GM12878 (cell line): ENCODE measurements at regions not wholly inside any gene's neighbourhood (a gene's known extent, or its start where the extent isn't known, plus 50 kb on each side); places are given as distances from the start of the nearest gene placed in this dataset.

Experiments used
- ATAC-seq: fragments of 200-7000 bp; cut with Tn5 transposase; 3 replicates; pipeline ENCODE4 v1.9.1; 2020; ENCODE audit warnings: mild to moderate bottlenecking, moderate library complexity
- BruUV-seq: library from RNA; stranded (reverse); fragments of 400-500 nt; replicated peaks from 2 replicates; lab custom pipeline; 2021; lab: Mats Ljungman, UMichigan
- CTCF ChIA-PET: fragments of 300-600 bp; sonication (Branson Sonifier 250); formaldehyde crosslinking; extraction: SDS; loops from one replicate; lab custom pipeline; 2021; ENCODE audit warnings: inconsistent platforms; lab: Yijun Ruan, JAX
- POLR2A ChIA-PET: fragments of 350-600 bp; formaldehyde crosslinking; extraction: SDS; loops from one replicate; lab custom pipeline; 2021; ENCODE audit warnings: inconsistent platforms; lab: Charles Lee
- RAD21 ChIA-PET: fragments of 300-600 bp; sonication (Branson Sonifier 250); formaldehyde crosslinking; loops from one replicate; lab custom pipeline; 2023; ENCODE audit warnings: antibody characterized with exemption; ENCODE audit not compliant: unreplicated experiment; lab: Charles Lee
- SMC1A ChIA-PET: fragments of 300-600 bp; sonication (Branson Sonifier 250); formaldehyde crosslinking; loops from one replicate; lab custom pipeline; 2023; ENCODE audit not compliant: unreplicated experiment, uncharacterized antibody; lab: Charles Lee
- DNase-seq: peaks from one replicate; pipeline ENCODE4 v3.0.0-alpha.2; 2011; ENCODE audit warnings: low read depth, low spot score
- FAIRE-seq: peaks from 3 replicates; lab custom pipeline; 2011; peaks lifted over from hg19 to GRCh38; lab: Jason Lieb, UNC
- H2AFZ ChIP-seq: 2 replicates; pipeline ENCODE4 v1.6.0; 2011; ENCODE audit warnings: low read depth, low read length, control low read depth; ENCODE audit not compliant: control insufficient read depth
- H3K27ac ChIP-seq: 2 replicates; pipeline ENCODE4 v1.5.1; 2011; ENCODE audit warnings: control low read depth; ENCODE audit not compliant: control insufficient read depth, insufficient read depth
- H3K27me3 ChIP-seq, 2 experiments: replicated peaks in 1 of 2; 2 replicates each; pipeline versions ENCODE4 v1.6.0 to v1.6.1; 2011; ENCODE audit warnings: low read length in 1 of 2; ENCODE audit not compliant: control insufficient read depth in 2 of 2, insufficient read depth in 2 of 2
- H3K36me3 ChIP-seq, 2 experiments: 2 replicates each; pipeline ENCODE4 v1.5.1; 2011; ENCODE audit warnings: low read length in 1 of 2; ENCODE audit not compliant: control insufficient read depth in 2 of 2, insufficient read depth in 2 of 2
- H3K4me1 ChIP-seq: 2 replicates; pipeline ENCODE4 v1.6.1; 2011; ENCODE audit warnings: mild to moderate bottlenecking, low read length, moderate library complexity, mixed read lengths; ENCODE audit not compliant: control insufficient read depth, insufficient read depth
- H3K4me2 ChIP-seq: 2 replicates; pipeline ENCODE4 v1.6.0; 2011; ENCODE audit warnings: control low read depth; ENCODE audit not compliant: control insufficient read depth, insufficient read depth
- H3K4me3 ChIP-seq: fragments of 200-600 bp; sonication (generic); 2 replicates; pipeline ENCODE4 v1.5.1; 2016
- H3K79me2 ChIP-seq: 2 replicates; pipeline ENCODE4 v1.6.0; 2011; ENCODE audit warnings: low read length; ENCODE audit not compliant: control insufficient read depth, insufficient read depth
- H3K9ac ChIP-seq: 2 replicates; pipeline ENCODE4 v1.8.0; 2011; ENCODE audit warnings: low read length, control low read depth, mixed read lengths; ENCODE audit not compliant: control insufficient read depth, insufficient read depth
- H3K9me3 ChIP-seq: replicated peaks from 3 replicates; pipeline ENCODE4 v1.5.1; 2011; ENCODE audit warnings: mild to moderate bottlenecking, low read length; ENCODE audit not compliant: control insufficient read depth, insufficient read depth
- H4K20me1 ChIP-seq: 2 replicates; pipeline ENCODE4 v1.6.0; 2011; ENCODE audit not compliant: control insufficient read depth, insufficient read depth
- CHD4 ChIP-seq: fragments of 200-600 bp; sonication (generic); IDR thresholded peaks from 2 replicates; pipeline ENCODE4 v1.6.1; 2016; ENCODE audit warnings: mild to moderate bottlenecking
- IKZF1 ChIP-seq: fragments of 450-650 bp; conservative IDR thresholded peaks from 2 replicates; pipeline ENCODE4 v1.6.1; 2017; ENCODE audit warnings: antibody characterized with exemption, mild to moderate bottlenecking
- IRF3 ChIP-seq: fragments of 450-650 bp; IDR thresholded peaks from 2 replicates; pipeline ENCODE4 v1.6.1; 2014; ENCODE audit warnings: mild to moderate bottlenecking
- KDM1A ChIP-seq: fragments of 200-600 bp; sonication (generic); IDR thresholded peaks from 2 replicates; pipeline ENCODE4 v1.6.1; 2016; ENCODE audit warnings: borderline replicate concordance
- PBX3 ChIP-seq: IDR thresholded peaks from 2 replicates; pipeline ENCODE4 v1.6.1; 2011; ENCODE audit warnings: mild to moderate bottlenecking, low read depth, low read length, moderate library complexity; ENCODE audit not compliant: insufficient replicate concordance
- PKNOX1 ChIP-seq: fragments of 450-650 bp; IDR thresholded peaks from 2 replicates; pipeline ENCODE4 v1.6.1; 2016; ENCODE audit warnings: mild to moderate bottlenecking
- POLR2AphosphoS2 ChIP-seq: IDR thresholded peaks from 2 replicates; pipeline ENCODE4 v1.6.1; 2011; ENCODE audit warnings: low read depth, mild to moderate bottlenecking, low read length, improper control_type of control experiment, moderate library complexity
- SIN3A ChIP-seq: IDR thresholded peaks from 2 replicates; pipeline ENCODE4 v1.6.1; 2012; ENCODE audit warnings: low read depth, low read length, improper control_type of control experiment
- SIX5 ChIP-seq: IDR thresholded peaks from 2 replicates; pipeline ENCODE4 v1.6.1; 2011; ENCODE audit warnings: mild to moderate bottlenecking, low read depth, low read length, moderate library complexity; ENCODE audit not compliant: severe bottlenecking
- SPI1 ChIP-seq: IDR thresholded peaks from 2 replicates; pipeline ENCODE4 v1.6.1; 2011; ENCODE audit warnings: low read depth, mild to moderate bottlenecking, low read length, moderate library complexity, borderline replicate concordance; ENCODE audit not compliant: insufficient read depth
- TAF1 ChIP-seq: IDR thresholded peaks from 2 replicates; pipeline ENCODE4 v1.6.1; 2011; ENCODE audit warnings: mild to moderate bottlenecking, low read depth, low read length, borderline replicate concordance
- TARDBP ChIP-seq: IDR thresholded peaks from 2 replicates; pipeline ENCODE4 v1.6.1; 2016; ENCODE audit warnings: borderline replicate concordance
- ZBED1 ChIP-seq: IDR thresholded peaks from 2 replicates; pipeline ENCODE4 v1.6.1; 2016; ENCODE audit warnings: borderline replicate concordance
- ZNF274 ChIP-seq: IDR thresholded peaks from one replicate; pipeline ENCODE4 v1.8.0; 2011; ENCODE audit not compliant: insufficient read length, insufficient read depth
- ZNF384 ChIP-seq: IDR thresholded peaks from 2 replicates; pipeline ENCODE4 v1.6.1; 2012; ENCODE audit warnings: low read depth, mild to moderate bottlenecking, low read length, improper control_type of control experiment, borderline replicate concordance
- ZNF592 ChIP-seq: fragments of 450-650 bp; IDR thresholded peaks from 2 replicates; pipeline ENCODE4 v1.6.1; 2017; ENCODE audit warnings: mild to moderate bottlenecking, moderate library complexity
- ZNF622 ChIP-seq: fragments of 450-650 bp; IDR thresholded peaks from 2 replicates; pipeline ENCODE4 v1.6.1; 2017; ENCODE audit warnings: mild to moderate bottlenecking, inconsistent platforms
- in situ Hi-C: fragments of 300-500 bp; cut with MboI; formaldehyde crosslinking; loops from 9 replicates; pipeline ENCODE4 v1.14.3; 2018; ENCODE audit warnings: mixed read lengths
- intact Hi-C: fragments of 100-400 bp; cut with micrococcal nuclease; formaldehyde crosslinking; loops from one replicate; pipeline ENCODE4 v1.14.2; 2022; ENCODE audit not compliant: unreplicated experiment

GRCh38 chr6:78533426-78533825 lies 333.9 kb upstream of the IRAK1BP1 start (continued):
- no peak for TF ChIP-seq IKZF1
- no peak for TF ChIP-seq ZNF622
- no peak for TF ChIP-seq KDM1A

- BruUV-seq, result no TSS peak
- ATAC-seq (no peak), DNase-seq (no peak), FAIRE-seq (no peak)
- H3K79me2 ChIP-seq, result no peaks in the 10 kb centered on the region
- TF ChIP-seq SPI1, result no peak
- no peak for TF ChIP-seq PKNOX1
- TF ChIP-seq POLR2AphosphoS2, result no peak
- no peak for TF ChIP-seq TARDBP
- TF ChIP-seq ZNF274, result no peak
- TF ChIP-seq CHD4, result no peak
- TF ChIP-seq ZBED1, result no peak
- TF ChIP-seq ZNF384, result no peak
- no peak for TF ChIP-seq TAF1
- TF ChIP-seq SIX5, result no peak
- TF ChIP-seq IRF3, result no peak
- TF ChIP-seq ZNF592, result no peak
- no peak for TF ChIP-seq SIN3A
- no peak for TF ChIP-seq PBX3
- no peak overlapping the region for H2AFZ ChIP-seq
- ChIA-PET SMC1A (no interaction called here), POLR2A (no interaction called here), RAD21 (no interaction called here), CTCF (no interaction called here)
- H4K20me1 ChIP-seq, result no peaks in the 10 kb centered on the region
- H3K4me1 ChIP-seq, result no peaks in the 10 kb centered on the region
- H3K9me3 ChIP-seq, result no peaks in the 10 kb centered on the region
- no peak overlapping the region for H3K4me2 ChIP-seq
- no peak overlapping the region for H3K4me3 ChIP-seq
- H3K27me3 ChIP-seq, result no peaks in the 10 kb centered on the region
- no peak overlapping the region for H3K9ac ChIP-seq
- no peak overlapping the region for H3K27ac ChIP-seq
- intact Hi-C loops, result no loop called here
- in situ Hi-C loops, result no loop called here
- no peaks in the 10 kb centered on the region for H3K36me3 ChIP-seq
Observed at GRCh38 chr6:78533876-78534275, 333.5 kb upstream of the IRAK1BP1 start.
